ENCODE measurements at regions not wholly inside any gene's neighbourhood (a gene's known extent, or its start where the extent isn't known, plus 50 kb on each side); places are given as distances from the start of the nearest gene placed in this dataset.

DNA sequence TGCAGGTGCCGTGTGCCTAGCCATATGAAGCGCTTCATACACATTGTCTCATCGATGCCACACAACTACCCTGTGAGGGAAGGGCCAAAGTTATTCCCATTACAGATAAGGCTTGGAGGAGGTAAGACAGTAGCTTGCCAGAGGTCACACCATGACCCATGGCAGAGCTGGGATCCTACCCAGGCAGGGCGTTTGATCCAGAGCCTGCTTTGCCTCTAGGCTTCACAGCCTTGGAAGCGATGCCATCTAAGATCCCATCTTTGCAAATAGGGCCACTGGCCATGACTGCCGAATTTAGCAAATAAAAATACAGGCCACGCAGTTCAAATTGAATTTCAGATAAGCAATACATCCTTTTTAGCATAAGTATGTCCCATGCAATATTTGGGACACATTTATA is 358.2 kb downstream of the BCOR start:
- Histone ChIP-seq H3K27me3 (ENCODE audit: insufficient read depth, low read length) (no peaks in the 10 kb centered on the region), H3K4me2 (ENCODE audit: low read length) (no peak overlapping the region), H3K9ac (ENCODE audit: low read length) (no peak overlapping the region), H4K20me1 (ENCODE audit: insufficient read depth) (no peaks in the 10 kb centered on the region), H3K79me2 (ENCODE audit: insufficient read depth, low read length) (no peaks in the 10 kb centered on the region), H3K4me1 (ENCODE audit: control insufficient read depth in 1 of 2, insufficient read depth in 2 of 2, low read length in 2 of 2) (no peaks in the 10 kb centered on the region), H3K9me2 (ENCODE audit: insufficient read depth) (no peaks in the 10 kb centered on the region), H3K9me3 (ENCODE audit: control insufficient read depth in 1 of 2, insufficient read depth in 1 of 2, low read depth in 1 of 2, low read length in 2 of 2) (no peaks in the 10 kb centered on the region), H3K36me3 (ENCODE audit: control insufficient read depth in 1 of 2, insufficient read depth in 2 of 2, low read length in 2 of 2) (no peaks in the 10 kb centered on the region), H3K4me3 (replicated peaks in 1 of 2; ENCODE audit: low read depth in 1 of 2, low read length in 2 of 2) (no peak overlapping the region), H2AFZ (ENCODE audit: low read depth, low read length, poor library complexity, severe bottlenecking) (no peak overlapping the region), H3K27ac (ENCODE audit: low read depth, low read length) (no peak overlapping the region)
- no peak for TF ChIP-seq CEBPB (IDR thresholded peaks at IDR 0.05; ENCODE audit: low read depth)
- TF ChIP-seq ZFX (IDR thresholded peaks at IDR 0.05), result no peak
- TF ChIP-seq YY1 (IDR thresholded peaks at IDR 0.05; ENCODE audit: extremely low read depth, insufficient replicate concordance, low read depth, low read length), result no peak
- TF ChIP-seq, protein P1, sequence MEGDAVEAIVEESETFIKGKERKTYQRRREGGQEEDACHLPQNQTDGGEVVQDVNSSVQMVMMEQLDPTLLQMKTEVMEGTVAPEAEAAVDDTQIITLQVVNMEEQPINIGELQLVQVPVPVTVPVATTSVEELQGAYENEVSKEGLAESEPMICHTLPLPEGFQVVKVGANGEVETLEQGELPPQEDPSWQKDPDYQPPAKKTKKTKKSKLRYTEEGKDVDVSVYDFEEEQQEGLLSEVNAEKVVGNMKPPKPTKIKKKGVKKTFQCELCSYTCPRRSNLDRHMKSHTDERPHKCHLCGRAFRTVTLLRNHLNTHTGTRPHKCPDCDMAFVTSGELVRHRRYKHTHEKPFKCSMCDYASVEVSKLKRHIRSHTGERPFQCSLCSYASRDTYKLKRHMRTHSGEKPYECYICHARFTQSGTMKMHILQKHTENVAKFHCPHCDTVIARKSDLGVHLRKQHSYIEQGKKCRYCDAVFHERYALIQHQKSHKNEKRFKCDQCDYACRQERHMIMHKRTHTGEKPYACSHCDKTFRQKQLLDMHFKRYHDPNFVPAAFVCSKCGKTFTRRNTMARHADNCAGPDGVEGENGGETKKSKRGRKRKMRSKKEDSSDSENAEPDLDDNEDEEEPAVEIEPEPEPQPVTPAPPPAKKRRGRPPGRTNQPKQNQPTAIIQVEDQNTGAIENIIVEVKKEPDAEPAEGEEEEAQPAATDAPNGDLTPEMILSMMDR (IDR thresholded peaks at IDR 0.05 in 2 of 3, conservative IDR thresholded peaks at IDR 0.05 in 1 of 3; ENCODE audit: borderline replicate concordance in 1 of 3, insufficient read depth in 1 of 3, low read depth in 2 of 3, low read length in 2 of 3), result no peak
- TF ChIP-seq EZH2phosphoT487 (IDR thresholded peaks at IDR 0.05; ENCODE audit: borderline replicate concordance), result no peak
- TF ChIP-seq, protein P2, sequence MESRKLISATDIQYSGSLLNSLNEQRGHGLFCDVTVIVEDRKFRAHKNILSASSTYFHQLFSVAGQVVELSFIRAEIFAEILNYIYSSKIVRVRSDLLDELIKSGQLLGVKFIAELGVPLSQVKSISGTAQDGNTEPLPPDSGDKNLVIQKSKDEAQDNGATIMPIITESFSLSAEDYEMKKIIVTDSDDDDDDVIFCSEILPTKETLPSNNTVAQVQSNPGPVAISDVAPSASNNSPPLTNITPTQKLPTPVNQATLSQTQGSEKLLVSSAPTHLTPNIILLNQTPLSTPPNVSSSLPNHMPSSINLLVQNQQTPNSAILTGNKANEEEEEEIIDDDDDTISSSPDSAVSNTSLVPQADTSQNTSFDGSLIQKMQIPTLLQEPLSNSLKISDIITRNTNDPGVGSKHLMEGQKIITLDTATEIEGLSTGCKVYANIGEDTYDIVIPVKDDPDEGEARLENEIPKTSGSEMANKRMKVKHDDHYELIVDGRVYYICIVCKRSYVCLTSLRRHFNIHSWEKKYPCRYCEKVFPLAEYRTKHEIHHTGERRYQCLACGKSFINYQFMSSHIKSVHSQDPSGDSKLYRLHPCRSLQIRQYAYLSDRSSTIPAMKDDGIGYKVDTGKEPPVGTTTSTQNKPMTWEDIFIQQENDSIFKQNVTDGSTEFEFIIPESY (IDR thresholded peaks at IDR 0.05; ENCODE audit: extremely low read depth, insufficient replicate concordance, low read length), result no peak
- intact Hi-C loops (cut with micrococcal nuclease), result no loop called here
- ATAC-seq, result no peak
- CTCF ChIA-PET, result no interaction called here
- RAD21 ChIA-PET (ENCODE audit: low non-redundant PET in 1 of 2, low total read pairs in 2 of 2, uncharacterized antibody in 2 of 2, unreplicated experiment in 2 of 2), result no interaction called here
- POLR2A ChIA-PET, result no interaction called here
- no peak for DNase-seq (ENCODE audit: low read depth, low spot score)
- no TSS peak for BruUV-seq (replicated peaks)

All from HCT116 (cell line).